ENCODE measurements at regions not wholly inside any gene's neighbourhood (a gene's known extent, or its start where the extent isn't known, plus 50 kb on each side); places are given as distances from the start of the nearest gene placed in this dataset.

GRCh38 chr13:71939186-71939585 is 72.2 kb upstream of the DACH1 start:
- TF ChIP-seq CTCF (IDR thresholded peaks at IDR 0.05; ENCODE audit: borderline replicate concordance, extremely low read depth, low read length, poor library complexity, severe bottlenecking): no peak
- no peak for TF ChIP-seq EZH2 (IDR thresholded peaks at IDR 0.05; ENCODE audit: borderline replicate concordance, low read depth, low read length, severe bottlenecking)

Measured in DND-41 (cell line).